Stimulated activated effector memory CD8-positive, alpha-beta T cell treated with anti-CD3 and anti-CD28 coated beads, Interleukin-12 subunit alpha, Interleukin-12 subunit beta, amount 100 ng/mL, for 72 hours (primary cell): ENCODE measurements at regions not wholly inside any gene's neighbourhood (a gene's known extent, or its start where the extent isn't known, plus 50 kb on each side); places are given as distances from the start of the nearest gene placed in this dataset.
"Not testable (repeated sequence)": the region's sequence is repeated elsewhere in the genome, so short reads cannot be mapped to it uniquely, and the experiment has no call there.

Source experiments
- ATAC-seq: fragments of 150-1000 bp; cut with Tn5 transposase; 2 replicates; pipeline ENCODE4 v1.10.0; 2021
- DNase-seq, 2 donors: peaks; one replicate each; pipeline ENCODE4 v3.0.0; 2021 to 2022; ENCODE audit warnings: low spot score in 2 of 2
- H3K27ac Mint-ChIP-seq: one replicate; pipeline ENCODE4 v1.8.0; 2022; ENCODE audit warnings: mild to moderate bottlenecking, mixed read lengths
- H3K36me3 Mint-ChIP-seq: one replicate; pipeline ENCODE4 v1.8.0; 2022; ENCODE audit warnings: mild to moderate bottlenecking, mixed read lengths
- H3K4me1 Mint-ChIP-seq: one replicate; pipeline ENCODE4 v1.8.0; 2022; ENCODE audit warnings: mixed read lengths
- H3K4me3 Mint-ChIP-seq: one replicate; pipeline ENCODE4 v1.8.0; 2022; ENCODE audit warnings: mild to moderate bottlenecking, mixed read lengths
- H3K9me3 Mint-ChIP-seq: one replicate; pipeline ENCODE4 v1.8.0; 2022; ENCODE audit warnings: mixed read lengths

DNA sequence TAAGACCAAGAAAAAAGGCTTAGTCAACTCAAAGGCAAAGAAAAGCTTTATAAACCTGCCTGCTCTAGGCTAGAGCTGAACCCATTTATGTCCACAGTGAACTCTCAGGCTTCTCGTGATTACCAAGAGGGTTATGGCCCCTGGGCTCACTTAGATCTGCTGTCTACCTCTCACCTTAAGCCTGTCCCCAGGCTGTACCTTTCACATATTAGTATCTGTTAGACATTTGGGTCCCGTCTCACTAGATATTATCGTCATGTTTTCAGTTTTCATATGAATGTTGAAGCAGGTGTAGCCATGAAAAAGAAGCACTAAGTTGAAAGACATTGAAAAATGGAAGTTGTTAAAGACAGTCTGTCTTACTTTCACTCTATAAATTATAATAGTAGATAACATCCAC, 75.2 kb upstream of the COX7C start:
- no peaks in the 10 kb centered on the region for H3K36me3 Mint-ChIP-seq
- DNase-seq (no peak), ATAC-seq (no peak)
- H3K4me3 Mint-ChIP-seq, result no peak overlapping the region
- H3K27ac Mint-ChIP-seq, result no peak overlapping the region
- H3K9me3 Mint-ChIP-seq, result no peaks in the 10 kb centered on the region
- H3K4me1 Mint-ChIP-seq, result no peaks in the 10 kb centered on the region

DNA sequence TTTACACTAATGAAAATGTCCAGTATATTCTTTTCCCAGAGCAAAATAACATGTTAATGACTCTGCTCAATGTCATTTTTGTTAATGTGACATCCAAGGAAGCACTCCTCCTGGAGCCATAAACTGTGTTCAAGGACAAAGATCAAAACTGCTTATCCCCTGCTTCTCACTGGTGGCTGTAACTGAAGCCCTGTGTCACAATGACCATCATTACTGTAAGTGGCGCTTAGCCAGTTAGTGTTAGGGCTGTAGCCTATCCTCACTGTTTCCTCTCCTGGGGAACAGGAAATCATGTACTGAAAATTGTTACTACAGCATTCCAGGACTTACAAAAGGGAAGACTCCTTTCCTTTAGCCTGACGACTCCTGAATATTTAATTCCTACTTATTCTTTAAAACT, 71.7 kb upstream of the COX7C start:
- Mint-ChIP-seq H3K4me1 (no peaks in the 10 kb centered on the region), H3K4me3 (no peak overlapping the region), H3K36me3 (no peaks in the 10 kb centered on the region), H3K27ac (no peak overlapping the region), H3K9me3 (no peaks in the 10 kb centered on the region)
- DNase-seq (no peak), ATAC-seq (no peak)

DNA sequence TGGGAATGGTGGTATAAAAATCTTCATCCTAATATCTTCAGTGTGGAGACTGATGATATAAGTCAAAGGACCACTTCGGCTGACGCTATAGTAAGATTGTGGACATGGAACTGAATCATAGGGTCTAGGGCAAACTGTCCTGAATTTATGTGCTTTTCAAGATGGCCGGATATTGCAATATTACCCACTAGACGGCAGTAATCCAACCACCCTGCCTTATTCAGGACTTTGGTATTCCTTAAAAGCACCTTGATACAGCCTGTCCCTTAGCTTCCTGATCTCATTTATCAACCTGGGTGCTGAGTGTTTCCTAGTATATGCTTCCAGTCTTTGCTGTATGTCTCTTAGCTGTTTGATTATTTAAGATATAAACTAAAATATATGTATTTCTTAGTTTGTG, 71.2 kb upstream of the COX7C start:
- no peak overlapping the region for H3K4me3 Mint-ChIP-seq
- no peaks in the 10 kb centered on the region for H3K36me3 Mint-ChIP-seq
- DNase-seq, result no peak
- no peaks in the 10 kb centered on the region for H3K9me3 Mint-ChIP-seq
- ATAC-seq, result no peak
- no peaks in the 10 kb centered on the region for H3K4me1 Mint-ChIP-seq
- H3K27ac Mint-ChIP-seq, result no peak overlapping the region

DNA sequence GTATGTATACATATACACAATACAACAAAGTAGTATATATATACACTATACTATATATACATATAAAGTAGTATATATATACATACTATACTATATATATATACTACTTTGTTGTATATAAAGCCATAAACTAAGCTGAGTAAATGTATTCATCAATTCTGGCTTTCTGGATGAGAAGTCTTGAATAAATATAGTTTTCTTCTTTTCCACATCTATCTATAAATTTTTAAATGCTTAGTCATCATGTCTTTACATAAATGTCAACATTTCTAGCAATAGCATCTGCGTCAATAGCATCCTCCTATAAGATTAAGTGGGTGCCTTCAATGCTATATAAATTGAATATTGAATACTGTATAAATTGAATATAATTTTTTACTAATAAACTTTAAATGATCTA, 63.1 kb upstream of the COX7C start:
- Mint-ChIP-seq H3K4me3 (no peak overlapping the region), H3K27ac (no peak overlapping the region), H3K36me3 (no peaks in the 10 kb centered on the region)

DNA sequence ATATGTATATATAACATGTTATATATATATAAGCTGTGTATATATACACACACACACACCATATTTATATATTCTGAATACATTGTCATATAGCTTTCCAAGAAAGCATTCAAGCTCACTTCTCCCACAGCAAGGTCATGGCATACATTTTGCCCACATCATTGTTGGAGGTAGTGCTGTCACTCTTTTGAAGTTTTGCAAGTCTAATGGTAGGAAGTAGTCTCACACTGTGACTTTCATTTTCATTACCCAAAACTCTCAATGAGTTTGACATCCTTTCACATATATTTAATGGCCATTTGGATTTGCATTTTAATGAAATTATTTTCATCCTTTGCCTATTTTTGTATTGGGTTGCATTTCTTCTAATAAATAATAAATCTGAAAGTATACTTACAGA, 59.8 kb upstream of the COX7C start:
- H3K4me3 Mint-ChIP-seq, result no peak overlapping the region
- no peaks in the 10 kb centered on the region for H3K36me3 Mint-ChIP-seq
- no peaks in the 10 kb centered on the region for H3K9me3 Mint-ChIP-seq
- ATAC-seq, result no peak
- DNase-seq, result no peak
- H3K27ac Mint-ChIP-seq, result no peak overlapping the region
- H3K4me1 Mint-ChIP-seq, result no peaks in the 10 kb centered on the region

More for the DNA sequence above, 63.1 kb upstream of the COX7C start:
- H3K9me3 Mint-ChIP-seq, result no peaks in the 10 kb centered on the region
- H3K4me1 Mint-ChIP-seq, result no peaks in the 10 kb centered on the region
- DNase-seq (no peak), ATAC-seq (no peak)

DNA sequence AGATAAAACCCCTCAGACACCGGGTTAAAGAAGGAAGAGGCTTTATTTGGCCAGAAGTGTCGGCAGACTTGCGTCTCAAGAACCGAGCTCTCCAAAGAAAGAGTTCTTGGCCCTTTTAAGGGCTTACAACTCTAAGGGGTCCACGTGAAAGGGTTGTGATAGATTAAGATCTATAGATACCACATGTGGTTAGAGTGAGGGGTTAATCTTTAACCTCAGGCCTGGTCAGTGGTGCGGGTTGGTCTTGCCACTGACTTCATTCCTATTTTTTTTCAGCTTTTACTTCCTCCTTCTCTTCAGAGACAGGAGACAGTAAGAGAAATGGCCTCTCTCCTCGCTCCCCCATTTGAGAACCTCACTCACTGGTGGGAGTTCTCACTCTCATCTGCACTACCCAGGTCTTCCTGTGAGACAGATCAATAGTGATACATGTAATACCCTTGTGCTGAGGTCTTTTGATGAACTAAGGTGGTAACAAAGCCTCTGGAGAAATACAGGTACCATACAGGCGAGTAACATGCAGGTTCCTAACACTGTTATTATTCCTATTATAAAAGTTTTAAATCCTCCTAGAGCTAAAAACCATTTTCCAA, 52.4 kb upstream of the COX7C start:
- Mint-ChIP-seq H3K27ac (no peak overlapping the region), H3K4me3 (no peak overlapping the region), H3K36me3 (no peaks in the 10 kb centered on the region), H3K4me1 (peaks cover 3% of the 10 kb centered on the region), H3K9me3 (no peaks in the 10 kb centered on the region)
- ATAC-seq, result peak; percentile 24
- no peak for DNase-seq

DNA sequence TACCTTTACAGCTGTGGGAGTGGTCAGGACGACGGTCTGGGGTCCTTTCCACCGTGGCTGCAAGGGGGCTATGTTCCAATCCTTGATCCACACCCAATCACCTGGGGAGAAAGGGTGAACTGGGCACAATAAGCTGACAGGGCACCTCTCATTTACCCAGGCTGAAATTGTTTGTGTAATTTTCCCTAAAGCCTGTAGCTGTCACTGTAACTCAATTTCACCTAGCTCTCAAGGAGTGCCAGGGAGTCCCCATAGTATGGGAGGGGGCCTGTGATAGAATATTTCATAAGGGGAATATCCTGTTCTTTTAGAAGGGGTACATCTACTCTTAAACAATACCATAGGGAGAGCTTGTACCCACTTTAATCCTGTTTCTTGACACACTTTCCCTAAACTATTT, 51.7 kb upstream of the COX7C start:
- DNase-seq, H3K27ac Mint-ChIP-seq, H3K9me3 Mint-ChIP-seq, ATAC-seq, H3K36me3 Mint-ChIP-seq, H3K4me1 Mint-ChIP-seq, H3K4me3 Mint-ChIP-seq: not testable (repeated sequence)
